ENCODE measurements at regions not wholly inside any gene's neighbourhood (a gene's known extent, or its start where the extent isn't known, plus 50 kb on each side); places are given as distances from the start of the nearest gene placed in this dataset.

GRCh38 chr2:159850789-159851188 is 52.8 kb upstream of the CD302 start:
- TF ChIP-seq ZNF121 (CRISPR knock-in tag; IDR thresholded peaks at IDR 0.05), result no peak
- no peak for TF ChIP-seq ATF6 (CRISPR knock-in tag; IDR thresholded peaks at IDR 0.05)
- TF ChIP-seq PREB (CRISPR knock-in tag; IDR thresholded peaks at IDR 0.05; ENCODE audit: borderline replicate concordance), result no peak
- no peak for TF ChIP-seq E2F1 (CRISPR knock-in tag; IDR thresholded peaks at IDR 0.05)
- TF ChIP-seq ZNF416 (CRISPR knock-in tag; IDR thresholded peaks at IDR 0.05), result no peak
- TF ChIP-seq NFYB (CRISPR knock-in tag; conservative IDR thresholded peaks at IDR 0.05; ENCODE audit: low read depth), result no peak
- TF ChIP-seq FOXP1 (CRISPR knock-in tag; IDR thresholded peaks at IDR 0.05; ENCODE audit: borderline replicate concordance), result no peak
- TF ChIP-seq ZNF232 (CRISPR knock-in tag; IDR thresholded peaks at IDR 0.05), result no peak
- no peak for TF ChIP-seq ELF4 (CRISPR knock-in tag; IDR thresholded peaks at IDR 0.05; ENCODE audit: low read depth)
- no peak for TF ChIP-seq NFE2L1 (CRISPR knock-in tag; IDR thresholded peaks at IDR 0.05)
- no peak for TF ChIP-seq MXD4 (CRISPR knock-in tag; IDR thresholded peaks at IDR 0.05; ENCODE audit: borderline replicate concordance)
- TF ChIP-seq MYBL2 (CRISPR knock-in tag; IDR thresholded peaks at IDR 0.05), result no peak
- no peak for TF ChIP-seq NR2C2 (CRISPR knock-in tag; IDR thresholded peaks at IDR 0.05)
- no peak for TF ChIP-seq ZNF263 (CRISPR knock-in tag; IDR thresholded peaks at IDR 0.05; ENCODE audit: low read depth)
- TF ChIP-seq EMX1 (CRISPR knock-in tag; IDR thresholded peaks at IDR 0.05), result no peak
- no peak for TF ChIP-seq ZNF671 (CRISPR knock-in tag; IDR thresholded peaks at IDR 0.05)
- TF ChIP-seq ZBTB21 (CRISPR knock-in tag; IDR thresholded peaks at IDR 0.05; ENCODE audit: borderline replicate concordance), result no peak
- TF ChIP-seq ZNF317 (CRISPR knock-in tag; IDR thresholded peaks at IDR 0.05; ENCODE audit: borderline replicate concordance, low read depth), result no peak
- ChIA-PET POLR2A (no interaction called here), CTCF (no interaction called here)
- H3K4me3 Mint-ChIP-seq, result no peak overlapping the region
- H3K27ac Mint-ChIP-seq, result no peak overlapping the region
- no peaks in the 10 kb centered on the region for H3K9me3 Mint-ChIP-seq
- DNase-seq (ENCODE audit: low spot score) (no peak), ATAC-seq (no peak)
- H3K4me1 Mint-ChIP-seq, result peaks cover 1% of the 10 kb centered on the region
- H3K36me3 Mint-ChIP-seq, result no peaks in the 10 kb centered on the region
- H3K27me3 Mint-ChIP-seq (ENCODE audit: low read depth), result no peaks in the 10 kb centered on the region

- Mint-ChIP-seq H3K27ac (no peak overlapping the region), H3K9me3 (no peaks in the 10 kb centered on the region), H3K27me3 (ENCODE audit: low read depth) (no peaks in the 10 kb centered on the region), H3K4me1 (no peaks in the 10 kb centered on the region), H3K36me3 (no peaks in the 10 kb centered on the region), H3K4me3 (no peak overlapping the region)
- CTCF ChIA-PET, result interaction anchor here (3.1 kb wide), 1 partner anchor 73 kb away, joined by 10 read pairs; no protein-coding TSS in a partner anchor
- no peak for ATAC-seq
- POLR2A ChIA-PET, result no interaction called here
- no peak for DNase-seq (ENCODE audit: low spot score)
- TF ChIP-seq RELA (CRISPR knock-in tag; IDR thresholded peaks at IDR 0.05; ENCODE audit: borderline replicate concordance), result no peak
- TF ChIP-seq ATF3 (CRISPR knock-in tag; conservative IDR thresholded peaks at IDR 0.05), result no peak
- TF ChIP-seq TP53 (CRISPR knock-in tag; IDR thresholded peaks at IDR 0.05), result no peak
- TF ChIP-seq MLX (CRISPR knock-in tag; IDR thresholded peaks at IDR 0.05), result no peak
- no peak for TF ChIP-seq NFATC4 (CRISPR knock-in tag; IDR thresholded peaks at IDR 0.05)
- TF ChIP-seq CREM (CRISPR knock-in tag; IDR thresholded peaks at IDR 0.05), result no peak
- no peak for TF ChIP-seq CTCF (IDR thresholded peaks at IDR 0.05)
- no peak for TF ChIP-seq ATF2 (CRISPR knock-in tag; IDR thresholded peaks at IDR 0.05; ENCODE audit: borderline replicate concordance, low read depth)
Measured at GRCh38 chr2:159849160-159849813, 51.3 kb upstream of the CD302 start.
